ENCODE measurements at regions not wholly inside any gene's neighbourhood (a gene's known extent, or its start where the extent isn't known, plus 50 kb on each side); places are given as distances from the start of the nearest gene placed in this dataset.
"Not testable (repeated sequence)": the region's sequence is repeated elsewhere in the genome, so short reads cannot be mapped to it uniquely, and the experiment has no call there.

DNA sequence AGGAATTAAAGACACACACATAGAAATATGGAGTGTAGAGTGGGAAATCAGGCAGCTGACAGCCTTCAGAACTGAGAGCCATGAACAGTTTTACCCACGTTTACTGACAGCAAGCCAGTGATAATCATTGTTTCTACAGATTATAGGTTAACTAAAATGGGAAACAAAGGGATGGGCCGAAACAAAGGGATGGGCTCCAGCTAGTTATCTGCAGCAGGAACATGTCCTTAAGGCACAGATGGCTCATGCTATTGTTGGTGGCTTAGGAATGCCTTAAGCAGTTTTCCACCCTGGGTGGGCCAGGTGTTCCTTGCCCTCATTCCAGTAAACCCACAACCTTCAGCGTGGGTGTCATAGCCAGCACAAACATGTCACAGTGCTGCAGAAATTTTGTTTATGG is 355.7 kb upstream of the INTU start:
- ATAC-seq; DNase-seq; intact Hi-C loops (cut with micrococcal nuclease): not testable (repeated sequence)

DNA sequence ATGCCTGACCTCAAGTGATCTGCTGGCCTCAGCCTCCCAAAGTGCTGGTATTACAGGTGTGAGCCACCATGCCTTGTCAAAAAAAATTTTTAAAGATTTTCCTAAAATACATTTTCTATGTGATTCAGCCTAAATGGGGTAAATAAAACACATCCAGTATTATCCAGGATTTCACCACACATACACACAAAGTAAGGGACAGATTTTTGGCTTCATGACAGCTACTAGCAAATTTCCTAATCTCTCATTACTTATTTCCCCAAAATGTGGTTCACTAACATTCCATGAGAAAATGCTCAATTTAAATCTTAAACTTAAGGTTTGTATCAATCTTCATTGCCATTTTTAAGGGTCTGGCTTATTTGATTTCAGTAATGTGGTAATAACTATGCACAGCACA is 348.5 kb upstream of the INTU start:
- DNase-seq (no peak), ATAC-seq (no peak)
- intact Hi-C loops (cut with micrococcal nuclease), result no loop called here

DNA sequence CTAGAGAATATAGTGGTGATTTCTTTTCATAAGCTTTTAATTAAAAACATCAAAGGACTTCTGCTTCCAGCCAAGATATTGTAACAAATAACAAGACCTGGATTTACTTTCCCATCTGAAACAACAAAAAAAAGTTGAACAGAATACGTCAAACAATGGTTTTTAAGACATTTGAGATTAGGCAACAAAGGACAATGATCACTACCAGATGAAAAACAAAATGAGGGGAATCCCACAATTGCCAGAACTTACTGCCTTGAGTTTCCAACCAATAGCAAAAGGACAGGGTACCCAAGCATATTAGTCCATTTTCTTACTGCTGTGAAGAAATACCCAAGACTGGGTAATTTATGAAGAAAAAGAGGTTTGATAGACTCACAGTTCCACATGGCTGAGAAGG is 341.4 kb upstream of the INTU start:
- intact Hi-C loops (cut with micrococcal nuclease), result no loop called here
- no peak for ATAC-seq
- no peak for DNase-seq

DNA sequence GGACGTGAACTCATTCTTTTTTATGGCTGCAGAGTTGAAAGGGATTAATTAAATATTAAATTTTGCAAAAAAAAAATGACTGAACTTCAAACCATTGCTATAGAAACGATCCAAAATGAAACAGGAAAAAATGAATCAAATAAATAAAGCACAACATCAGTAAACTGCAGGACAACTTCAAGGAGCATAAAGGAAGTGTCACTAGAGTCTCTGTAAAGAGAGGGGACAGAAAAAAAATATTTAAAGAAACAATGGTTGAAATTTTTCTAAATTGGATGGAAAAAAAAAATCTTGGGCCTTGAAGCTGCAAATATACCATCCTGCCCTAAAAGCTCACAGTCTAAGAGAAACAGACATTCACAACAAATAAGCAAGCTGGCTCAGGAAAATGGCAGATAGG is 339.3 kb upstream of the INTU start:
- intact Hi-C loops (cut with micrococcal nuclease), result no loop called here
- DNase-seq, result no peak
- no peak for ATAC-seq

DNA sequence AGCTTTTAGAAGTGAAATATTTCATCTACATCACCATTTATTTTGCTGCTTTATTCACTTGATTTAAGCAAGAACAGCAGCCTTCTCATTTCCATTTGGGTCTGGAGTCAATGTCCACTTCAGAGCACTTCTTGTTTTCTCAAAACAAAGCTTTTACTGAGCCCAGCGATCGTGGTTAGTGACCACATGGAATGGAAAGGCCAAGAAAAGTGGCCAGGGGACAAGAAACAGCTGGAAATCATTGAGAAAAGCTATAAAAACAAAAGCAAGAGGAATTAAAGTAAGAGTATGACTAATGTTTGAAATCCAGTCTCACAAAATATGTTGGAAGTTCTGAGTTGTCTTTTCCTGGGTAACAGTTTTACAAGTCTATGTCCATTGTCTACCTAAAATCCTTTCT is 328.4 kb upstream of the INTU start:
- DNase-seq (no peak), ATAC-seq (no peak)
- intact Hi-C loops (cut with micrococcal nuclease), result no loop called here

DNA sequence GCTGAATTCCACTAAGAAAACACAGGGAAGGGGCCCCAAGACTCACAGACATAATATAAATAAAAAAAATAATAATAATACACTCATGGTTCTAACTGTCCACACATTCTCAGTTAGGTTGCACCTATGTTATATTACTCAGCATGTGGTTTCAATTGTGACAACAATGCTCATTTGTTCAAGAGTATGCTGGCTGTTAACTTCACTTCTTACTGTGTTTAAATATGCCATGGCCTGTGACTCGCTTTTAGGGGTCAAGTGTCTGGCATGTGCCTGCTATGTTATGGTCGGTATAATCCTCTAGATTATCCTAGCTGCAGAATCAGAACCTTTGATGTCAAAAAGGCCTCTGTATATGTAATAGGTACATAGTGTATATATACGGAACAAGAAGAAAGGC is 324.8 kb upstream of the INTU start:
- ATAC-seq (no peak), DNase-seq (no peak)
- intact Hi-C loops (cut with micrococcal nuclease), result no loop called here

DNA sequence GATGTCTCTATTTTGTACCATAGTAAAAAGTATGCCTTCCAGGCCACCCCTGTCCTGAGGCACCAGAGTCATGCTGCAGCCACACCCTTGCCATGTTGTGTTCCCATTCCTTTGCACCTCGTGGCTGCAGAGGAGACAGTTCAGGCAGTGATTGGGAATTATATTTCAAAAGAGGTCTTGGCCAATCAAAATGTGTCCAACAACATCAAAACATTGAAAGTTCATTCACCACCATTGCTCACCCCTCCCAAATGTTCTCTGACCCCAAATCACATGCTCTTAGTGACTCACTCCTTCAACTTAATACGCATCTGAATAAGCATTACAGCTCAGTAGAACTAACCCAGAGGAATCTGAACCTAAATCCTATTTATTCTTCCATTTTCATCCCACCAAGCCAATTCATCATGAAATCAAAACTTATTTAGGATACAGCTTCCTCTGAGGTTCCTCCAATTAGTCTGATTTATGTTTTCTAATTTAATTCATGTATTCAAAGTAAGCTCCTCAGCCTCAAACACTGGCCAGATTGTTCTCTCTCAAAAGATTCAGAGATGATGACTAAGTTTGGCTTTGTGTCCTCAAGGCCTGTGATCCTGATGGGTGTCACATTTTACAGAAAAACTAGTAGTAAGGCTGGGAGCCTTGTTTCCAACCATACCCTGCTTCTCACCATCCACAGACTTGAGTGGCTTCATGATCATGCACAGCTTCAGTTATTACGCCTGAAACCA is 323.2 kb upstream of the INTU start:
- intact Hi-C loops (cut with micrococcal nuclease), result no loop called here
- DNase-seq (no peak), ATAC-seq (no peak)

DNA sequence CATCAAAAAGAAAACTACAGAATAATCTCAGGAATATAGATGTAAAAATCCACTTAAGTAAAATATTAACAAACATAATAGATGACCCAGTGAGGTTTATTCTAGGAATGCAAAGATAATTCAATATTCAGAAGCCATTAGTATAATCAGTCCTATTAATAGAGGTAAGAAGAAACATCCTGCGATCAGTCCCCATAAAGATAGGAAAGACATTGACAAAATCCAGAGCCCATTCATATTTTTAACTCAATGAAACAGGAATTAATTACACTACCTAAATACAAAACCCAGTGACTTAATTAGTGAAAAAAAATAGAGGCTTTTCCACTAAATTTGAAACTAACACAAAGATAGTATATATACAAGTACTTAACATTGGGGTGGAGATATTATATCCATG is 321.4 kb upstream of the INTU start:
- intact Hi-C loops (cut with micrococcal nuclease), result no loop called here
- no peak for ATAC-seq
- DNase-seq, result no peak

DNA sequence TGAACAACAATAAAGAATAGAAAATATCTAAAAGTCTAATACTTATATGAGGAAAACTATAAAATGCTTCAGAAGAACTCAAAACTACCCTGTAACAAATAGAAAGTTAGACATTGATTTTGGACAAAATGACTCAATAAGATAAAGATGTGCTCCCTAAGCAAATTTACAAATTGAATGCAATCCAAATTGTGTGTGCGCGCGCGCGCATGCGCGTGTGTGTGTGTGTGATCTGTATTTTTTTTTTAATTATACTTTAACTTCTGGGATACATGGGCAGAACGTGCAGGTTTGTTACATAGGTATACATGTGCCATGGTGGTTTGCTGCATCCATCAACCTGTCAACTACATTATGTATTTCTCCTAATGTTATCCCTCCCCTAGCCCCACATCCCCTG is 320.8 kb upstream of the INTU start:
- no peak for DNase-seq
- no peak for ATAC-seq
- intact Hi-C loops (cut with micrococcal nuclease), result no loop called here

DNA sequence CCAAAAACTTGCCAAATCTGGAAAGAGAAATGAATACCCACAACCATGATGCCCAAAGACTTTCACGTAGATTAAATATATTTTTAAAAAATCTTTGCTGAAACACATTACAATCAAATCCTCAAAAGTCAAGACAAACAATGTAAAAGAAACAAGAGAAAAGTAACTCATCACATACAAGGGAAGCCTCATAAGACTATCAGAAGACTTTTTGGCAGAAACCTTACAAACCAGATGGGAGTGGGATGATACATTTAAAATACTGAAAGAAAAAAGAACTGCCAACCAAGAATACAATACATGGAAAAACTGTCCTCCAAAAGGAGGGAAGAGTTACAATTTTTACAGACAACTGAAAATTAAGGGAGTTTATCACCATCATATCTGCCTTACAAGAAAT is 319.0 kb upstream of the INTU start:
- DNase-seq, result no peak
- no peak for ATAC-seq
- intact Hi-C loops (cut with micrococcal nuclease), result no loop called here

DNA sequence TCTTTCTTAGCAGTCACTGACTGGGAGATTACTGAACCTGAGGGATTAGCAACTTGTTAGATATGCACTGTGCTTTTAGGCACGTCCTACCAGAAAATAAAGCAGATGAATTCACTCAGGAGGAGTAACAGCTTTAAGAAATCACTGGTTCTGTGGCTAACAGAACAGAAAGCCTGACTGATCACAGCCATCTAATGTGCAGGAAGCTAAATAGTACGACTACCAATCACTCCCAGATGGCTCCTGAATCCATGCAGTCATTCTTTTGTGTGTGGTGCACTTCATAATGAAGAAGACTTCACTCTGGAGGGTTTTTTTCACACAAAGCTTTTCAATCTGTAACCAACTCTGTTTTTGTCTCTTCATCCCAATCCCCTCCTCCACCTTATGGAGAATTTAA is 305.3 kb upstream of the INTU start:
- no peak for DNase-seq
- intact Hi-C loops (cut with micrococcal nuclease), result no loop called here
- no peak for ATAC-seq

DNA sequence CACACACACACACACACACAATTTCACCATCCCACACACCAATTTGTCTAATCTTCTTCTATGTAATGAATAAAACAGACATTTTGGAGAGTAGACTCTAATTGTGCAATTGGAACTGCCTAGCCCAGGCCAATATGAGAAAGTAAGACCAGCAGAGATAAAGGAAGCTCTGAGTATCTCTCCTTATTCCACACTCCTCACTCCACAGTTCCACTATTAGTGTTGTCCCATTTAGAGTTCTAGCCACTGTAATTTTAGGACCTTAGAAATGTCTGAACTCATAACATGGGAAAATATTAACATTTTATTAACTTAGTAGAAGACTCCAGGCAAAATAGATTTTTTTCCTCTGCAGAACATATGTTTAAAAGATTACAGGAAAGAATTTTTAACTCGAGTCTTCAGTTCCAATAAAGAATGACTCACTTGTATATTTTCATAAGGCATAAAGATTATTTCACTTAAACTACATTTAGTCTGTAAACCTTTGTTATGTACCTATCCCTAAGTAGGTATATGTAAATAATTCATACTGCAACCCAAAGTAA is 297.6 kb upstream of the INTU start:
- ATAC-seq (no peak), DNase-seq (no peak)
- intact Hi-C loops (cut with micrococcal nuclease), result no loop called here

DNA sequence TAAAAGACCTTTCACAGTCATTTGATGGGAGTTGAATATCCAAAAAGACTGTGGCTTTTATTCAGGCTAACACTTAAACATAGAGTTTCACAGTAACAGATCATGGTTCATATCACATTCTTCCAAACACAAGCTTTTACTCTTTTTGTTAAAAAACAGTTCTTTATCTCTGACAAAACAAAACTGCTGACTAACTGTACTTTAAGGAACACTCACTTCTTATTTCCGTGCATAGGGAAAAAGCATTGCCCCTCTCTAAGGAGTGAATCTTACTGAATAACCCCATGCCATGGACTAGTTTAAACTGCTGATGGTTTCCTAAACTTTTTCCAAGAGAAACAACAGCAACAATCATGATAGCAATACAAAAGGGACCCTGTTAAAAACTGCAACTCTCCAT is 297.0 kb upstream of the INTU start:
- DNase-seq (no peak), ATAC-seq (no peak)
- intact Hi-C loops (cut with micrococcal nuclease), result no loop called here

DNA sequence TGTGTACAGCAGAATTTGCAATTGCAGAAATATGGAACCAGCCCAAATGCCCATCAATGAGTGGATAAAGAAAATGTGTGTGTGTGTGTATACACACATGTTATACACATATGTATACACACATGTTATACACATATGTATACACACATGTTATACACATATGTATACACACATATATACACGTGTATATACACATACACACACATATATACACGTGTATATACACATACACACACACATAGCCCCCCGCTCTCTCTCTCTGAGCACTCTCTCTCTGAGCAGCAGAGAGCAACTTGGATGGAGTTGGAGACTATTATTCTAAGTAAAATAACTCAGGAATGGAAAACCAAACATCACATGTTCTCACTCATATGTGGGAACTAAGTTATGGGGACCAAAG is 289.6 kb upstream of the INTU start:
- ATAC-seq, result not testable (repeated sequence)

DNA sequence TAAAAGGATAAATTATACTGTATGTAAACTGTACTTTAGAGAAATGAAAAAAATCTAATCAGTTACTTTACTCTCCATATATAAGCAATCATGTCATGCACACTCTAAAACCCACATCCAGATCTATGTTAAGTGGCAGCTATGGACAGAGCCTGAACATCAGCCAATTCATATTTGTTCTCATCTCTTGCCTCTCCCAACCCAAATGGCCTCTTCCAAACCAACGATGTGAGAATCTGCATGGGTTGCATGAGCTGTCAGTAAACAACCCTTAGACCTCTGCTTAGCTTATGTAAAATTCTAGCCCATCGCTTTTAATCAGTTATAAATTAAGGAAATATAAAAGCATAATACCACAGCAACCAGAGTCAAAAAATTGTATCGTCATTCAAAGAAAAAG is 288.7 kb upstream of the INTU start:
- no peak for DNase-seq
- intact Hi-C loops (cut with micrococcal nuclease), result no loop called here
- ATAC-seq, result no peak

More for the DNA sequence above, 289.6 kb upstream of the INTU start:
- DNase-seq; intact Hi-C loops (cut with micrococcal nuclease): not testable (repeated sequence)

DNA sequence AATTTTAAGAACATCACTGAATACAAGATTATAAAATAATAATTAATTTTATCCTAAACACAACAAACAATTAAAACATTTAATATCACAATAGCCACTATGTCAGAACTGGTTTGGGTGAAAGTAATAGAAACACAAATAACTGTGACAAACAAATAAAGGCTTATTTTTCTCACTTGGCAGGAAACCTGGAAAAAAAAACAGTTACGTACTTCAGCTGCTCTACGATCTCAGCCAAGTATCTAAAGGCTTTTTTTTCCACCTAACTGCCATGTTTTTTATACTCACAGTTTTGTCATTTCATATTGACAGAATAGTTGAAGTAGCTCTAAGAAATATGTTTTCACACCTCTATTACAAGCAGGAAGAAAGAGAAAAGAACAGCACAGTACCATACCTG is 284.8 kb upstream of the INTU start:
- DNase-seq (no peak), ATAC-seq (no peak)
- intact Hi-C loops (cut with micrococcal nuclease), result no loop called here

DNA sequence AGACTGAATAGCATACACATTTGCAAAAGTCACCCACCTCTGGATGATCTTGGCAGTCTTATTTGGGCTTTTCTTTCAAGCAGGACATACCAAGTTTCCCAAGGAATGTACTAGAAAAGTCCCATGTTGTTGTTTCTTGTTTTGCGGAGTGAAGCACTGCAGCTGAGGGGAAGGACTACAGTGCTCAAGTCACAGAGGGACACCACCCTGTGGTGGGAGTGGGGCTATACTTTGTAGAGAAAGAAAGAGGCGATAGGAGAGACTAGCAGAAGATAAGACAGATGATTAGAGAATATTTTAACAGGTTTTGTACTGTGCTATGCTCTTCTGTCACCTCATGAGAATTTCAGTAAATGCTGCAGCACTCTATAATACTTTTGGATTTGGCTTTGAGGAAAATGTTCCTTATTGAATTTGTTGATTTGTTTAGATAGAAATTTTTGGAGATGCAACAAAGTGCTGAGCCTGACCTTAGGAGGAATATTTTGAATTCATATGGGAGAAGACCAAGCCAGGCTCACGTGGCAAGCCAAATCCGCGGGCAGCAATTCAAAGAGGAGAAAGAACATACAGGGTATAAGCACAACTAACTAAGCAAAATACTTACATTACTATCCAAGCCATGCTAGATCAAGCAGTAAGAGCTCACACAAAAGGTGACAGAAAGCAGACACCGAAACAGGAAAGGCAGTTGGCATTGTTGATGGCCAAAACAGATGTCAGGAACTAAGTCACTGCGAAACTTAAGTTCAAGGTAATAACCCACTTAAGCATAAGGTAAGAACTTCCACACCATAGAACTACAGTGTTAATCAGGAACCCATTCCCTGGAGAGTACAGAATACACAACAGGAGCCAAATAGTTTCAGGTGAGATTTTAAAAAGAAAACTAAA is 280.3 kb upstream of the INTU start:
- intact Hi-C loops (cut with micrococcal nuclease), result no loop called here
- DNase-seq (no peak), ATAC-seq (no peak)

DNA sequence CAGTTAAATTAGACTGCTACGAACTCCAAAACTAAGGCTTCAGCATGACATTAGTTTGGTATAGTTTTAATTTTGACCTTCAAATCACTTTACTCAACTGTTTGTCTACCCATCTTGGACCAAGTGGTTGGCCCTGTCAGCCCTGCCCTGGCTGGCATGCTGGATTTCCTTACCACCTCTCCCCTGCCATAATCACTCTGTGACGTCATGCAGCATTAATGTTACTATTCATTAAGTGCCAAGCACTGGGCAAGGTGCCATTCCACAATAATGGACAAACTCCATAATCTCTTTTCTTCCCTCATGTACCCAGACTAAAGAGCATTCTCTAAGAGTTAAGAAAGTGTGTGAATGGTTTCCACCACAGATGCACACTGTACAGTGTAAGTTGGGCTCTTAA is 277.0 kb upstream of the INTU start:
- ATAC-seq (no peak), DNase-seq (no peak)
- intact Hi-C loops (cut with micrococcal nuclease), result no loop called here

DNA sequence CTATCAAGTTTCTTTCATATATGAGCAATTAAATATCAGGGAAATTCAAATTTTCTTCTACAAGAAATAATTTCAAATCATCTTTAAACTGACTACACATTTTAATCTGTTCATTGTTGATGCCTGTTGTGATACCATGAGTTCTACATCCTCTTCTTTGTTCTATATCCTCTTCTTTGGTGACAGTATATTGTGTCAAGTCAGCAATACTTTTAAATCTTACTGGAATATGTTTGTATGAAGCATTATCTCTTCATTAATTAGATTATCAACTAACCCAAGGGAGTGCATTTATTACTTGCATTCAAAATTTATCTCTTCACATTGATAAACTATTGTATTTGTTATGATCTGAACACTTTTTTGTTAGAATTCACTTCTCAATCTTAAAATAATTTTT is 275.0 kb upstream of the INTU start:
- ATAC-seq, result no peak
- DNase-seq, result no peak
- intact Hi-C loops (cut with micrococcal nuclease), result no loop called here

DNA sequence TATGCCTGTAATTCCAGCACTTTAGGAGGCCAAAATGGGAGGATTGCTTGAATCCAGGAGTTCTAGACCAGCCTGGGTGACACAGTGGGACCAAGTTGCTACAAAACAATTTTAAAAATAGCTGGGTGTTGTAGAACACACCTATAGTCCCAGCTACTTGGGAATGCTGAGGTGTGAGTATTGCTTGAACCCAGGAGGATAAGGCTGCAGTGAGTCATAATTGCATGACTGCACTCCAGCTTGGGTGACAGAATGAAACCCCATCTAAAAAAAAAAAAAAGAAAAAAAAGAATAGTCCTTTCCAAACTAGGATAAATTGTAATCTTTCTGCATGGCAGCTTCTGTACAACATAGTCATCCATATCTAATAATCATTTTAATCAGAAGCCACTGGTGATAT is 270.1 kb upstream of the INTU start:
- ATAC-seq, result no peak
- no peak for DNase-seq
- intact Hi-C loops (cut with micrococcal nuclease), result no loop called here

DNA sequence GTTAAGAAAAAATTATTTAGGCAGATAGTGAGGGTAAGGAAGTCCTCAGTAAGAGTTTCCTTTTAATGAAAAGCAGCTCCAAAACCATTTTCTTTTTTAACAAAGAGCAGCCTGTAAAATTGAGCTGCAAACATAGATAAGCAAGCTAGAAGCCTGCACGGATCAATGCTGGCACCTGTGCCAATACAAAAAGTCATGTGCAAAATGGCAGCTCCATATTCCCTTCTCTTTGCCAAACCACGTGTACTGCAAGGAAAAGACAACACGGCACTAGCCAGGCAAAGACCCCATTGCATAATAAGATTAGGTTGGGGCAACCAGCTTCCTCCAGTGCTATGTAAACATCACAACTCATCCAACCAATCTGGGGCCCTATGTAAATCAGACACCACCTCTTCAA is 268.4 kb upstream of the INTU start:
- intact Hi-C loops (cut with micrococcal nuclease), result no loop called here
- no peak for ATAC-seq

More for the DNA sequence above, 268.4 kb upstream of the INTU start:
- no peak for DNase-seq
